ENCODE measurements at regions not wholly inside any gene's neighbourhood (a gene's known extent, or its start where the extent isn't known, plus 50 kb on each side); places are given as distances from the start of the nearest gene placed in this dataset.

- DNase-seq (ENCODE audit: low read depth, low spot score) (no peak), ATAC-seq (no peak)
- H3K4me2 ChIP-seq (ENCODE audit: low read length), result no peak overlapping the region
- H3K9ac ChIP-seq (ENCODE audit: low read length), result no peak overlapping the region
- ChIA-PET POLR2A (no interaction called here), CTCF (no interaction called here), RAD21 (ENCODE audit: low non-redundant PET in 1 of 2, low total read pairs in 2 of 2, uncharacterized antibody in 2 of 2, unreplicated experiment in 2 of 2) (no interaction called here)
- no peaks in the 10 kb centered on the region for H3K9me3 ChIP-seq (ENCODE audit: control insufficient read depth in 1 of 2, insufficient read depth in 1 of 2, low read depth in 1 of 2, low read length in 2 of 2)
- H2AFZ ChIP-seq (ENCODE audit: low read depth, low read length, poor library complexity, severe bottlenecking), result no peak overlapping the region
- H3K27ac ChIP-seq (ENCODE audit: low read depth, low read length), result no peak overlapping the region
- H3K36me3 ChIP-seq (ENCODE audit: control insufficient read depth in 1 of 2, insufficient read depth in 2 of 2, low read length in 2 of 2), result no peaks in the 10 kb centered on the region
- intact Hi-C loops (cut with micrococcal nuclease), result no loop called here
- no peaks in the 10 kb centered on the region for H4K20me1 ChIP-seq (ENCODE audit: insufficient read depth)
- BruUV-seq (replicated peaks), result no TSS peak
- no peaks in the 10 kb centered on the region for H3K27me3 ChIP-seq (ENCODE audit: insufficient read depth, low read length)
- TF ChIP-seq CTCF (IDR thresholded peaks at IDR 0.05 in 2 of 3, conservative IDR thresholded peaks at IDR 0.05 in 1 of 3; ENCODE audit: borderline replicate concordance in 1 of 3, insufficient read depth in 1 of 3, low read depth in 2 of 3, low read length in 2 of 3), result no peak
- no peak for TF ChIP-seq SIN3A (IDR thresholded peaks at IDR 0.05; ENCODE audit: low read depth)
- no peak for TF ChIP-seq ZBTB33 (IDR thresholded peaks at IDR 0.05; ENCODE audit: extremely low read depth, insufficient replicate concordance, low read length)
- no peak for TF ChIP-seq YY1 (IDR thresholded peaks at IDR 0.05; ENCODE audit: extremely low read depth, insufficient replicate concordance, low read depth, low read length)
- TF ChIP-seq FOSL1 (IDR thresholded peaks at IDR 0.05; ENCODE audit: low read depth), result no peak
- TF ChIP-seq ZFX (IDR thresholded peaks at IDR 0.05), result no peak
- TF ChIP-seq REST (IDR thresholded peaks at IDR 0.05; ENCODE audit: low read depth), result no peak
- H3K4me1 ChIP-seq (ENCODE audit: control insufficient read depth in 1 of 2, insufficient read depth in 2 of 2, low read length in 2 of 2), result peaks cover 0 to 10% of the 10 kb centered on the region in 2 experiments; a peak in 1 of 4 replicates
- H3K4me3 ChIP-seq (replicated peaks in 1 of 2; ENCODE audit: low read depth in 1 of 2, low read length in 2 of 2), result no peak overlapping the region
- H3K79me2 ChIP-seq (ENCODE audit: insufficient read depth, low read length), result no peaks in the 10 kb centered on the region
- H3K9me2 ChIP-seq (ENCODE audit: insufficient read depth), result no peaks in the 10 kb centered on the region
These were observed 144.5 kb downstream of the NUFIP1 start for GRCh38 chr13:44844786-44845185.

Data from HCT116 (cell line).